PC-9 (cell line): ENCODE measurements at regions not wholly inside any gene's neighbourhood (a gene's known extent, or its start where the extent isn't known, plus 50 kb on each side); places are given as distances from the start of the nearest gene placed in this dataset.

ENCODE experiments used
- EZH2 ChIP-seq: fragments of 200-600 bp; sonication (generic); IDR thresholded peaks from 2 replicates; pipeline ENCODE4 v1.8.0; 2017; ENCODE audit warnings: antibody characterized with exemption, low read depth
- TF ChIP-seq, protein P1 (sequence below): fragments of 200-600 bp; sonication (generic); conservative IDR thresholded peaks from 2 replicates; pipeline ENCODE4 v1.6.1; 2017; ENCODE audit warnings: mixed run types, antibody characterized with exemption, mild to moderate bottlenecking, moderate library complexity

DNA sequence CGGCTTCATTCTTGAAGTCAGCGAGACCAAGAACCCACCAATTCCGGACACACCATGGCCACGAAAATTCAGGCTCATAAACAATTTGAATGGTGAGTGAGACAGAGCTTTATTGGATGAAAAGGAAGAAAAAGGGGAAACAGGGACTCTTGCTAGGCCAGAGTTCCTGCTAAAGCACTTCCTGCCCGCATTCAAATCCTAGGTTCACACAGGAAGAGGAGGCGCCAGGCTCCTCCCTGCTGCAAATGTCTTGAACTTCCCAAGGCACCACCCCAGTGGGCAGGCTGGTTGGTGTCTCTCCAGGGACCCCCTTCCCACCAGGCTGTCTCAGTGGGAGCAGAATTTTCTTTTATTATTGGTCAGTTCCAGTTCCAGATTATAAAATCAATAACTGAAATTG is 121.2 kb downstream of the FSCB start:
- TF ChIP-seq, protein P1, sequence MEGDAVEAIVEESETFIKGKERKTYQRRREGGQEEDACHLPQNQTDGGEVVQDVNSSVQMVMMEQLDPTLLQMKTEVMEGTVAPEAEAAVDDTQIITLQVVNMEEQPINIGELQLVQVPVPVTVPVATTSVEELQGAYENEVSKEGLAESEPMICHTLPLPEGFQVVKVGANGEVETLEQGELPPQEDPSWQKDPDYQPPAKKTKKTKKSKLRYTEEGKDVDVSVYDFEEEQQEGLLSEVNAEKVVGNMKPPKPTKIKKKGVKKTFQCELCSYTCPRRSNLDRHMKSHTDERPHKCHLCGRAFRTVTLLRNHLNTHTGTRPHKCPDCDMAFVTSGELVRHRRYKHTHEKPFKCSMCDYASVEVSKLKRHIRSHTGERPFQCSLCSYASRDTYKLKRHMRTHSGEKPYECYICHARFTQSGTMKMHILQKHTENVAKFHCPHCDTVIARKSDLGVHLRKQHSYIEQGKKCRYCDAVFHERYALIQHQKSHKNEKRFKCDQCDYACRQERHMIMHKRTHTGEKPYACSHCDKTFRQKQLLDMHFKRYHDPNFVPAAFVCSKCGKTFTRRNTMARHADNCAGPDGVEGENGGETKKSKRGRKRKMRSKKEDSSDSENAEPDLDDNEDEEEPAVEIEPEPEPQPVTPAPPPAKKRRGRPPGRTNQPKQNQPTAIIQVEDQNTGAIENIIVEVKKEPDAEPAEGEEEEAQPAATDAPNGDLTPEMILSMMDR = no peak
- TF ChIP-seq EZH2 = no peak
